Activated T-helper 1 cell treated with Interleukin-2 at 50 U/mL for 16 hours (primary cell): ENCODE measurements at regions not wholly inside any gene's neighbourhood (a gene's known extent, or its start where the extent isn't known, plus 50 kb on each side); places are given as distances from the start of the nearest gene placed in this dataset.

Source experiments
- DNase-seq: peaks from one replicate; pipeline ENCODE4 v3.0.0-alpha.2; 2020; ENCODE audit warnings: low read depth

- no peak for DNase-seq
Measured at GRCh38 chr2:58560531-58560930, 319.4 kb upstream of the FANCL start.

- no peak for DNase-seq
Measured at GRCh38 chr2:58558881-58559280, 317.8 kb upstream of the FANCL start.

- DNase-seq, result no peak
Measured at GRCh38 chr2:58557176-58557575, 316.1 kb upstream of the FANCL start.

- no peak for DNase-seq
Measured at GRCh38 chr2:58553937-58554336, 312.8 kb upstream of the FANCL start.

GRCh38 chr2:58553522-58553921, 312.4 kb upstream of the FANCL start:
- no peak for DNase-seq

GRCh38 chr2:58545300-58546280, 304.5 kb upstream of the FANCL start:
- DNase-seq, result no peak

- DNase-seq, result no peak
Measured at GRCh38 chr2:58543442-58543841, 302.3 kb upstream of the FANCL start.

- no peak for DNase-seq
Measured at GRCh38 chr2:58541511-58541910, 300.4 kb upstream of the FANCL start.

GRCh38 chr2:58540681-58541080, 299.6 kb upstream of the FANCL start:
- no peak for DNase-seq

GRCh38 chr2:58539973-58540372, 298.8 kb upstream of the FANCL start:
- DNase-seq, result no peak

- DNase-seq, result no peak
Measured at GRCh38 chr2:58535990-58536389, 294.9 kb upstream of the FANCL start.

GRCh38 chr2:58535182-58535581, 294.1 kb upstream of the FANCL start:
- DNase-seq, result no peak

- no peak for DNase-seq
Measured at GRCh38 chr2:58533376-58533775, 292.3 kb upstream of the FANCL start.

GRCh38 chr2:58532641-58533040, 291.5 kb upstream of the FANCL start:
- DNase-seq, result no peak

- no peak for DNase-seq
Measured at GRCh38 chr2:58527647-58528046, 286.5 kb upstream of the FANCL start.

- DNase-seq, result no peak
Measured at GRCh38 chr2:58521803-58522554, 280.9 kb upstream of the FANCL start.

- no peak for DNase-seq
Measured at GRCh38 chr2:58520903-58521302, 279.8 kb upstream of the FANCL start.

- no peak for DNase-seq
Measured at GRCh38 chr2:58517881-58518280, 276.8 kb upstream of the FANCL start.

- no peak for DNase-seq
Measured at GRCh38 chr2:58516695-58517094, 275.6 kb upstream of the FANCL start.

- DNase-seq, result no peak
Measured at GRCh38 chr2:58515827-58516573, 274.9 kb upstream of the FANCL start.

GRCh38 chr2:58514252-58514651, 273.1 kb upstream of the FANCL start:
- no peak for DNase-seq

GRCh38 chr2:58512878-58513277, 271.8 kb upstream of the FANCL start:
- DNase-seq, result no peak
